Glomerular visceral epithelial cell (primary cell): ENCODE measurements at regions not wholly inside any gene's neighbourhood (a gene's known extent, or its start where the extent isn't known, plus 50 kb on each side); places are given as distances from the start of the nearest gene placed in this dataset.
"Not testable (repeated sequence)": the region's sequence is repeated elsewhere in the genome, so short reads cannot be mapped to it uniquely, and the experiment has no call there.

ENCODE experiments used
- DNase-seq: peaks from one replicate; pipeline ENCODE4 v3.0.0-alpha.2; 2016; ENCODE audit errors: extremely low spot score

GRCh38 chr9:138213748-138214147 is 336.2 kb downstream of the CACNA1B start:
- not testable (repeated sequence) for DNase-seq

- not testable (repeated sequence) for DNase-seq
Measured at GRCh38 chr9:138214548-138214947, 337.0 kb downstream of the CACNA1B start.

GRCh38 chr9:138215588-138215987 is 338.0 kb downstream of the CACNA1B start:
- not testable (repeated sequence) for DNase-seq

GRCh38 chr9:138216817-138217216 is 339.2 kb downstream of the CACNA1B start:
- DNase-seq: not testable (repeated sequence)

GRCh38 chr9:138217284-138217850 is 339.8 kb downstream of the CACNA1B start:
- not testable (repeated sequence) for DNase-seq

GRCh38 chr9:138219249-138219648 is 341.7 kb downstream of the CACNA1B start:
- DNase-seq: not testable (repeated sequence)

GRCh38 chr9:138221446-138222054 is 344.0 kb downstream of the CACNA1B start:
- not testable (repeated sequence) for DNase-seq

- not testable (repeated sequence) for DNase-seq
Measured at GRCh38 chr9:138237099-138237498, 359.5 kb downstream of the CACNA1B start.

GRCh38 chr9:138282903-138283302 is 405.3 kb downstream of the CACNA1B start:
- DNase-seq: not testable (repeated sequence)
